NCI-H748 (cell line): ENCODE measurements at regions not wholly inside any gene's neighbourhood (a gene's known extent, or its start where the extent isn't known, plus 50 kb on each side); places are given as distances from the start of the nearest gene placed in this dataset.
A peak's percentile ranks its signal among the peaks of the same experiment; 100 is the strongest.
"Not testable (repeated sequence)": the region's sequence is repeated elsewhere in the genome, so short reads cannot be mapped to it uniquely, and the experiment has no call there.

Experiments used
- DNase-seq: peaks from one replicate; lab custom pipeline; 2025; ENCODE audit not compliant: unreplicated experiment; lab: John Stamatoyannopoulos, UW

DNA sequence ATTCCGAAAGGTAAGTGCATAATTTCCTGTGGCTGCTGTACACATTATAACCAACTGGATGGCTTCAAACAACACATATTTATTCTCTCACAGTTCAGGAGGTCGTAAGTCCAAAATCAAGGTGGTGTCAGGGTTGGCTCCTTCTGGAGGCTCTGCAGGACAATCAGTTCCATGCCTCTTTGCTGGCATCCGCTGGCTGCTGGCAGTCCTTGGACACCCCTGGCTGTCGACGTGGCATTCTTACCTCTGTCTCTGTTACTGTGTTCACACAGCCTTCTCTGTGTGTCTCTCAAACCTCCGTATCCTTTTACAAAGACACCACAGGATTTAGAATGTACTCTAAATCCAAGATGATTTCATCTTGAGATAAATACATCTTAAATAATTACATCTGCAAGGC lies 398.8 kb upstream of the ATP10A start:
- DNase-seq = no peak

DNA sequence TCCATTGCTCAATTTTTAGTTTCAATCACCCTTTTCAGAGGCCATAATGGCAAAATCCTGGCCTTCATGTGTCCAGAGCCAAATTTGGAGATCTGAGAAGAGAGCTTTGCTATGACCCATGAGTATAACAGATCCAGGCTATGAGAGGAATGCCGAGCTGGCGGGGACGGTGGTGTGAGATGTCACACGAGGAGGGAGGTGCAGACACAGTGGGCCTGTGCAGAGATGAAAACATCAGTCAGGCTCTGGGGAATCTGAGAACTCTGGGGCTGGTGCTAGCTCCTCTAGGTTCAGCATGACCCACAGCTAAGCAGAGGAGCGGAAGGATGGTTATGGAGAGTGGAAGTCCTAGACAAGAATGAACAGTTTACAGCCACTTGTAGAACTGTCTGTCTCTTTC lies 398.3 kb upstream of the ATP10A start:
- DNase-seq = no peak

DNA sequence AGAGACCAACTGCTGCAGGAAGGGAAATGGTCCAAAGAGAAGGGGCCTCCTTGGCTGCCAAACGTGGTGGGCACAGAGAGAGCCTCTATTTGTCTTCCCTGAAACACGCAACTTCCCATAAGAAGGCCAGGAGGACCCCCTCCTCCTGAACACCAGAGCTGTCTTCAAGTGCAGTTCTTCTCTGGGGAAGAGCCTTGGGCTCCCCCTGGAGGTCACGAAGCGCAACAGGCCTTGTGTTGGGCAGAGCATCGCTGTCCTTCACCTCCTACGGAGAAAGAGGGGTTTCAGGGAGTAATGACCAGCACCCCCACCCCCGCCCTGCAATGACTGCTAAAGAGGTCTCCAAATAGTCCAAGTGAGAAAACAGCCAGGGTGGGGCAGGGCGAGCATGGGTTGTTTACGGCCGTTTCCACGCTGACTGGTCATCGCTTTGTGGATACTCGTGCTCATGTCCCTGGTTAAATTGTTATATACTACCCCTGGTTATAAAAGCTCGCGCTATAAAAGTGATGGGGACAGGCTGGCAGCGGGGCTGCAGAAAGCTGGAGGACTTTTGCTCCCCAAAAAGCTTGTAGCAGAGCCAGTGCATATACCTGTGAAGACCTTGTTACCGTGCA lies 397.5 kb upstream of the ATP10A start:
- DNase-seq = peak; percentile 68

DNA sequence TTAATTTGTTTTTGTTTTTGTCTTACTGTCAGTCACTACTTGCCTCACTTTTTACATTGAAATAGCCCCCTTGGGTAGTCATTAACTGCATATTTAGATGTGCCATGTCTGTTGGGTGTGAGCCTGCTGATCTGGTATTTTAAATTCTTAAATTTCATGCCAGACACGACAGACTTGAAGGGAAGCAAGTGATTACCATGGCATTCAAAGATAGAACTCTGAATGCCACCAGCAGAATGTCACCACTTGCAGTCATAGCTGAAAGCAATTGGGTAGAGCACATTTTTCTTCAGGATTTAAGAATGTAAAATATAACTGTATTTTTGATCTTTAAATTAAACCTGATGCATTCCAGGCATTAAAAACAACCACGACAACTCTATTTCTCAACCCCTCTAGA lies 396.5 kb upstream of the ATP10A start:
- no peak for DNase-seq

DNA sequence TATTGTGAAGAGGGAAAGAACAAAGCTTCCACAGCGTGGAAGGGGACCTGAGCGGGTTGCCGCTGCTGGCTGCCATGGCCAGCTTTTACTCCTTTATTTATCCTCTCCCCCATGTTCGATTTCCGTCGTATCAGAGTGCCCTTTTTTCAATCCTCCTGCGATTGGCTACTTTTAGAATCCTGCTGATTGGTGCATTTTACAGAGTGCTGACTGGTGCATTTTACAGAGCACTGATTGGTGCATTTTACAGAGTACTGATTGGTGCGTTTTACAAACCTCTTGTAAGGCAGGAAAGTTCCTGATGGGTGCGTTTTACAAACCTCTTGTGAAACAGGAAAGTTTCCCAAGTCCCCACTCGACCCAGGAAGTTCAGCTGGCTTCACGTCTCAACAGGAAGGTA lies 381.7 kb upstream of the ATP10A start:
- DNase-seq = not testable (repeated sequence)

DNA sequence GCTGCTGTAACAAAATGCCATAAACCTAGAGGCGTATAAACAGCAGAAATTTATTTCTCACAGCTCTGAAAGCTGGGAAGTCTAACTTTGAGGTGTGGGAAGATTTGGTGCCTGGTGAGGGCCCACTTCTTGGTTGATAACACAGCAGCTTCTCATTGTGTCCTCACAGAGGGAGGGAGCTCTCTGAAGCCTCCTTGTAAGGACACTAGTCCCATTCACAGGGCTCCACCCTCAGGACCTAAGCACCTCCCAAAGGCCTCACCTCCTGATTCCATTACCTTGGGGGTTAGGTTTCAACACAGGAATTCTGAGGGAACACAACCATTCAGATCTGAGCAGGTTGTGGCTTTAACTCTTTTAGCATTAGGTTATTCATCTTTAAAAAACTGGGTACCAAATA lies 380.3 kb upstream of the ATP10A start:
- DNase-seq = no peak

DNA sequence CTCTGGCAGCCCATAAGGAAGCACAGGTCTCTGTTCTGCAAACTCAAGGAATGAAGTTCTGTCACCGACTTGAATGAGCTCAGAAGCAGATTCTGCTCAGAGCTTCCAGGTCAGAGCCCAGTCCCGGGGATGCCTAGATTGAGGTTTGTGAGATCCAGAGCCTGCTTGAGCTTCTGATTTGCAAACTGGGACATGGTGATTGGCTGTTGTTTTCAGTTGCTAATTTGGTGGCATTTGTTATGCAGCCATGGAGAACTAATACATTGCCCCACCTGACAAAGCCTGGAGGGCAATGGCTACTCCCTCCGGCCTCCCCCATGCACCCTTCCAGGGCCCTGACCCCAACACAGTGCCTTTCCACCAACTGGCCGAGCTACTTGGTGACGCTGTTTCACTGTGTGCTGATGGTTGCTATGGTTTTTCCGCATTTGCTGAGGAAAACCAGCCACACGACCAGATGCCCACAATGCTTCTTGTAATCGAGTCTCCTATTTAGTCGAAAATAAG lies 379.5 kb upstream of the ATP10A start:
- DNase-seq = no peak

DNA sequence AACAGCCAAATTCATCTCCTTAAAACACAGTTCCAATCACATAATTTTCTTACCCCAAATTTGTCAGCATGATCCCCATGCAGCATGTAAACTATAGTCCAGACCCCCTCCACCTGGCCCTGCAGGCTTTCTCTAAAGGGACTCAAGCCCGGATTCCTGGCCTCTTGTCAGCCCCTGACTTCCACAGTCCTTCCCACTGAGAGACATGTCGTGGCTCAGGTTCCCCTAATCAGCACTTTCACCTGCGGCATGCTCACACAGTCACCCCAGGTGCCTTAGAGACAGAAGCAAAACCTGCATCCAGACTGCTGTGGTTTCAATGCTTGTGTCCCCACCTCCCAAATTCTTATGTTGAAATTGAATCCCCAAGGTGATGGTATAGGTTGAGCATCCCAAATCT lies 372.7 kb upstream of the ATP10A start:
- no peak for DNase-seq

DNA sequence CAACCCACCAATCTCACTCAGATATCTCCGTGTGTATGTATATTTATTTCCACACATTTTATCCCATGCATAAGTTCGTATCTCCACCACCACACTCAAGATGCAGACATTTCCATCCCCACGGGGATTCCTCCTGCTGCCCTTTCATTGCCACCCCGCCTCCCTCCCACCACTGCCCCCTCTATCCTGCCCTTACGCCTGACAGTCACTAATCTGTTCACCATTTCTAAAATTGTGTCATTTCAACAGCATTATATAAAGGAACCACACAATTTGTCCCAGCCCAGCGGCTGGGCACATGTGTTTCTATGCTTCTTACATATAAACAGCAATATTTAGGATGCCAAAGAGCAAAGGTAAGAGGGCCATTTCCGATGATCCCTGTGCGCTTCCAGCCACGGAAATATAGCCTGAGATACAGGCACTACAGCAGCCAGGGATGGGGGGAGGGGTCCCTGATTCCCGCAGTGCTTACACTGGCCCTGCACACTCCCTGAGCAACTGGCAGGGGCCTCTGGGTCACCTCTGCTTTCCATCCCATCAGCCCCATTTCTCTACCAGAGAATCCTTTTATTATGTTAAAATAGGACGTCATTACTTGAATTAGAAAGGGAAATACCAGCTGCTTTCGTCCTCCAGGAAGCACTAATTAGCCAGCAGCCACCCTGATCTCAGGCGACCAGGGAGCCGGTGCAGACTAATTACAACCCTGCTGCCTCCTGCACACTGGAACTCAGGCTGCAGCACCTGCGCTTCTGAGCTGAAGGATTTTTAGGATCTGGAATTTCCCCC lies 372.0 kb upstream of the ATP10A start:
- DNase-seq = peak; percentile 80

DNA sequence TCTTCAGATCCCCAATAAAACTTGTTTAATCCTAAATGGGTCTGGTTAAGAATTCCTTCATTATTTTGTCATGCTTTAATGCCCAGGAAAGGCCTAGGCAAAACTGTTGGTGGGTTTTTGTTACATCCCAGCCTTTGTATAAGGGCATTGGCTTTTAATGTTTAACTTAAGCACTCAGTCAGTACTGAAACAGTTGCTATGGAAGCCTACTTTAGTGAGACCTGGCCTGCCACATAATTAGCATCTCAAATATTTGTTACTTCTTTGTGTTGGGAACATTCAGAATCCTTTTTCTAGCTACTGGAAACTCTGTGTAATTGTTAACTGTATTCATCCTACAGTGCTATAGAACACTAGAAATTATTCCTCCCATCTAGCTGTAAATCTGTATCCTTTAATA lies 369.6 kb upstream of the ATP10A start:
- DNase-seq = peak; percentile 36

DNA sequence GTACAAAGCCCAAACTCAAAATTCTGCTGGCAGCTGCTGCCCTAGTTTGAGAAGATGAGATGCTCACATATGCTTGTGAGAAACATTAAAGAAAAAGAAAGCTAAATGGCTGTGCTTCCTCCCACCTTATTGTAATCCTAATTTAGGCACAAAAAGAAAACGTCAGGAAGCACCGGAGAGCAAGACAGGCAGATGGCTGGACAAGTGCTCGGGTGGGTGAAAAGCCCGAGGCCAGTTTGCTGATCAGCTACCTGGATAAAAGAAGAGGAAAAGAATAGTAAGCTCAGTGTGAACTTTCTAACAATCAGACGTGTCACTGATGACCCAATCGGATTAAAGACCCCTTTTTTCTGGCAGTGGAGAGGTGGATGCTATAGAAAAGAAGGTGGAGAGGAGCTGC lies 368.0 kb upstream of the ATP10A start:
- DNase-seq = no peak

DNA sequence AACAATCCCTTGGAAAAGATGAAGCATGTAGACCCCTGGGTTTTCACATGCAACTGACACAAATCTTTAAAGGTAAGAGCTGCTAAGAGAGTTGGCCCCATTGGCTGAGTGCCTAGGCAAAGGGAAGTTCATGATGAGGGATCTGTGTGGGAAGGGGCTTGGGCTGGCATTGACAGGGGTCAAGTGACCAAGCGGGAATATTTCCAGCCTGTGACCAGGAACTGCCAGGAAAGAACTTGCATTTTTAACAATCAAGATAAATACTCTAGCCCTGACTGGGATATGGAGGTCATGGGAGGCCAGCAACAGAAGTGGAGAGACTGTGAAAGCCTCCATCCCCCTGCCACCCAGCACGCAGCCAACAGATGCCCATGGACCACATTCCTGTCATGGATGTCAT lies 361.1 kb upstream of the ATP10A start:
- DNase-seq = no peak

DNA sequence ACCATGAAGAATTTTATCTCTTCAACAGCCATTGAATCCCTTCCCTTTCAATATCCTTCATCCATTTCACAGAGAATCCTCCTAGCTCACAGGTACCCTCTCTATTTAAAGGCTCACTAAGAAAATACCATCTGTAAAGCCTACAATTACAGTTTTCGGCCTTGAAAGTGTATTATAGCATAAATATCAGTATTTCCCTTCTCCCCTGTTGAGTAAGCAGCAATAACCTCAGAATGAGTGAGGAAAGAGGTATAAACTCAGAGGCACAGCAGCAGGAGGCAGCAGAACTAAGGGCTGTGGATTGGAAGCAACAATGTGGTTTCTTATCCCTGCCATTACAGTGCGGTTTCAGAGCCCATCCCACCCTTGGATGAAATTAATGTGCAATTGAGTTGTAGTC lies 360.6 kb upstream of the ATP10A start:
- no peak for DNase-seq

DNA sequence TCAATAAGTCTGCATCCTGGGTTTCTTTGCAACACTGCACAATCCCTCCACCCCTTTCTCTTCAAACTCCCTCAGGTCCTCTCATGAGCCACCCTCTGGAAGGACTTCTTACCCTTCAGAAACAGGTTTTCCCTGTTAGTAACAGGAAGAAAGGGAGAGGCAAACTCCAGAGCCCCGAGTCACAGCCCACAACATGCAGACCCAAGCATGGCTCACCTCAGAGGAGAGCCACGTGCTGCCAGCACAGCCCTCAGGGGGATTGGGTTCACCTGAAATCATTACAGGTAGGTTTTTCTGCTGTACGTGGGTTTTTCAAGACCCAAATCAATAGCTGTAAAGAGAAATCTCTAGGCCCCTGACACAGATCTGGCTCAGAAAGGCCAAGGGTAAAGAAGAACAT lies 359.7 kb upstream of the ATP10A start:
- no peak for DNase-seq

DNA sequence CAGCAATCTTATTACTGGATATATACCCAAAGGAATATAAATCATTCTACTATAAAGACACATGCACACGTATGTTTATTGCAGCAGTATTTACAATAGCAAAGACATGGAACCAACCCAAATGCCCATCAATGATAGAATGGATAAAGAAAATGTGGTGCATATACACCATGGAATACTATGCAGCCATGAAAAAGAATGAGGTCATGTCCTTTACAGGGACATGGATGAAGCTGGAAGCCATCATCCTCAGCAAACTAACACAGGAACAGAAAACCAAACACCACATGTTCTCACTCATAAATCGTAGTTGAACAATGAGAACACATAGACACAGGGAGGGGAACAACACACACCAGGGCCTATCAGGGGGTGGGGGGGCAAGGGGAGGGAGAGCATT lies 353.9 kb upstream of the ATP10A start:
- not testable (repeated sequence) for DNase-seq

DNA sequence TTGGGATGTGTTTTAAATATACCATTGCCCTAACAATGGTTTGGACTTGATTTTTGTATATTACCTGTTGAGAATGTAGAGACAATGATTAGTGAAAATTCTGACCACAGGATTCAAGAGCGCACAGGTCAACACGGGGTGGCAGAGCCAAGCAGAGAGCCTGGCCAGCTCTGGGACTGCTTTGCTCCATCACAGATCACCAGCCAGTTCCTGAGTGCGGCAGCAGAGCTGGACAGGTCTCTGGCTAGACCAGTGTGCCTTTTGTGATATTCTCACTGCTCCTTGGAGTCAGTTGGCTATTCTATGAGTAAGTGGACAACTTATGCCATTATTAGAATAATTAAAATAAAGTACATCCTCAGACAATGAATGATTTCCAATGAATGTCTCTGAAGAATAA lies 351.2 kb upstream of the ATP10A start:
- no peak for DNase-seq

DNA sequence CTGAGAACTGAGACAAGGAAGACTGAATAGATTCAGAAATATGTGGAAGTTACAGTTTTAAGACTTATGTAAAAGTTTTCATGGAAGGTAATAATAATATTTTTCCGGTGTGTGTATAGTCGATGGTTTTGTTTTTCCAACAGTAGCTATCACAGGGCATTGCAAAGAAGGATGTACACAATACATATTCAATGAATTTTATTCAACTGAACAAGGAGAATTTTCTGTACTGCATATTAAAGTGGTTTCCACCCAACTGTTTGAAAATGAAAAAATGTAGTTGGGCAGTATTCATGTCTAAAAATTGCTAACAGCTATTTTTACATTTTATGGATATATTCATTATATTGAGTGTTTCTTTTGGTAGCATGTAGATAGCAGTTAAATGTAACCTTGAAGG lies 350.3 kb upstream of the ATP10A start:
- no peak for DNase-seq

DNA sequence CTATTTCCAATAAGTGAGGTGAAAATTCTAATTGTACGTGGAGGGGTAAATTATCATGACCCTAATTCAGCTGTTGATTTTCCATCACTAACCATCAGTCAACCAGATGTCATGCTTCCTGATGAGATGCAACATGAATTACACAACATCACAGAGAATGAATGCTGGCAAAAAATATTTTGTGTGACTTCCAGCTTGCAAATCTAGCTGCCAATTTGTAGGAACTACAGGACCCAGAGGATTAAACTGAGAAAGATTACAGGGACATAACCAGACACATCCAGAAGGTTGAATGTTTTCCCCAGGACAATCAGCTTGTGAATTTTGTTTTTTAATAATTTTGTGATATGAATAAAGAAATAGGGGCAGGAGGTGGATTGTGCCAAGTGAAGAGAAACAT lies 349.0 kb upstream of the ATP10A start:
- DNase-seq = no peak

DNA sequence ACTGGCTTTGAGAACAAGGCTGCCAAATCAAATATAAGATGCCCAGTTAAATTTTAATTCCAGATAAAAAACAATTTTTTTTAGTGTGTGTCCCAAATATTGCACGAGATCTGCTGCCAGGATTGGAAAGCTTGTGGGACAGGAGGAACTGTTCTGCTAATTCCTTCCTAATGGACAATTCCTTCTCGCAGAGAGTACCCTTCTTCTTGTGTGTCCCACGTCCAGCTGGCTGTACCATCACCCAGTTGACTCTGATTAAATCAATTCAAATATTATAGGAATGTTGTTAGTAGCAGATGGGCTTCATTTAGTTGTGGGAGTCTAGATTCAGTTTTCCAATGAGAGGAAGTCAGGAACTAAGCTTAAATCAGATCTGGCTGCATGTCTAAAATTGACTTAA lies 347.9 kb upstream of the ATP10A start:
- no peak for DNase-seq

DNA sequence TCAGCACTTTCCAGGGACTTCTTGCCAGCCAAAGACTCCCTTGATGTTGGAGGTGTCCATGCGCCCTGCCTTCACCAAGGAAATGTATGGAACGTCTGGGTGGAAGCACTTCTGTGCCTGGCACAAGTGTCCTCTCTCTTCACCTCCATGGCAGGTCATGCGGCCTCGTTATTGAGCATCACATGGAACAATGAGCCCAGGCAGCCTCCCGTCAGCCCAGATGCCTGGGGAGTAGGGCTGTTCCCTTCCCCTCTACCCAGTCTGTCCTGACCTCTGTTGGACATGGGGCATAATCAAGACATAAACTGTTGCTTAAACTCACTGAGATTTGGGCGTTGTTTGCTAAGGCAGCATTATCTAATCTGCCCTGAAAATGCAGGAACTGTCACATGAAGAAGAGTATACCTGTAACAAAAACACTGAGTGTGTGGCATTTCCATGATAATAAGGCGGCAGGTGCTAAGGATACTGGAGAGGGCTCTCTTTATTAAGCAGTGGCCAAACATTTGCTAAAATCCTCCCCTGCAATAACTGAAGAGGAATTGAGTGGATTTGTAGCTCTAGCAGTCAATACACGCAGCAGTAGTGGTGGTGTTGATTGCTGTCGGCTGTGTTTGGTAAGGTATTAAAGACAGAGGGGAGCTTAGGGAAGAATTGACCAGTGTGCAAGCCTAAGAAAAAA lies 338.2 kb upstream of the ATP10A start:
- peak; percentile 84 for DNase-seq

DNA sequence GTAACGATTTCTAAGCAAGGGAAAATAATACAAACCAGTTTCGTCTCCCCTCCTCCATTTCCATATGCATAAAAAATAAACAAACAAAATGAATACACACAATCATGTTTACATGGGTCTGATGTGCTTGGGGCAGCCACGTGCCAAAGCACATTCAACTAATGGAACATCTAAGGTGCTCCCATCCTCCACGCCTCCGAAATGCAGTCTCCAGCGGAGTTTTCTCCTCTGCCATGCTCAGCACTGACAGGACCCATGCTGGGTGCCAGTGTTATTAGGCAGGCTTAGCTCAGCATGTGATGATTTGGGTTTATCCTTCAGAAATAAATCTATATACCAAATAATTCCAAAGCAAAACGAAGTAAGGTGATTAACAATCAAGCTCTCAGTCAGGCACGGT lies 337.3 kb upstream of the ATP10A start:
- no peak for DNase-seq

DNA sequence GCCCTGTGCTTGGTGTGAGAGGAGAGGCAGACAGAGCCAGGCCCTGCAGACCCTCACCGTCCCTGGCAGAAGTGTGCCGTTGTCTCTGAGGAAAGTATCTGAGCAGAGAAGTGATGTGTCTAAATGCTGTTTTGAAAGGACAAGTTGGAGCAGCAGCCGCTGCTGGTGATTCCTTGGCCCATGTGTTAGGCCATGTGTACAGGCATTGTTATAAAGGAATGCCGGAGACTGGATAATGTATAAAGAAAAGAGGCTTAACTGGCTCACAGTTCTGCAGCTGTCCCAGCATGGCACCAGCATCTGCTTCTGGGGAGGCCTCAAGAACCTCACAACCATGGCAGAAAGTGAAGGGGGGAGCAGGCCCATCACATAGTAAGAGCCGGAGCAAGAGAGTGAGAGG lies 334.6 kb upstream of the ATP10A start:
- no peak for DNase-seq
